NCI-H2196 (cell line): ENCODE measurements at regions not wholly inside any gene's neighbourhood (a gene's known extent, or its start where the extent isn't known, plus 50 kb on each side); places are given as distances from the start of the nearest gene placed in this dataset.
"Not testable (repeated sequence)": the region's sequence is repeated elsewhere in the genome, so short reads cannot be mapped to it uniquely, and the experiment has no call there.

Source experiments
- DNase-seq: peaks from one replicate; lab custom pipeline; 2025; ENCODE audit not compliant: unreplicated experiment; lab: John Stamatoyannopoulos, UW

DNA sequence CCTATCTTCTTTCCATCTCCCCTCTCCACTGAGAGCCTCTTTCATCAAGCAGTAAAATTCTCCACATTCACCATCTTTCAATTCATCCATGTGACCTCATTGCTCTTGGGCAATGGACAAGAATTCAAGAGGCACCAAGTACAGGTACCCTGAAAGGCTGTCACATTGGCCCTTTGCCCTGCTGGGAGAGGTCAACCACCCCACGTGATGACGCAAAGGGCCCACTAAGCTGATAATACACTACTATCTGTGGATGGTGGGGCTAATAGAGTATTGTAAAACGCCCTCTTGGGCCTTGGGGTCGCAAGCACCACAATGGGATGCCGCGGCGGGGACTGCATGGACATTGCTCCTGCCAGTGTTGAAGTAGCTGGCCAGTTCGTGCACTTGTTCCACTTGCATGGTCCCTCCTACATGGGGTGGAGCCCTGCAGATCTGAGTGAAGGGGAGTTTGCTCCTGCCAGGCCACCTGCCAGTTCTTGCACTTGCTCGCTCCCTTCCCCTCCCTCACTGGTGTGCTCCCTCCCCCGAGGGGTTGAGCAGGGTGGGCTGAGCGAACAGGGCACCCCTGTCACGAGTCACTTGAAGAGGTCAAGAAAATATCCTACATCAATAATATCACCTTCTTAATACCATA lies 1578.8 kb upstream of the RAG2 start:
- DNase-seq: no peak

DNA sequence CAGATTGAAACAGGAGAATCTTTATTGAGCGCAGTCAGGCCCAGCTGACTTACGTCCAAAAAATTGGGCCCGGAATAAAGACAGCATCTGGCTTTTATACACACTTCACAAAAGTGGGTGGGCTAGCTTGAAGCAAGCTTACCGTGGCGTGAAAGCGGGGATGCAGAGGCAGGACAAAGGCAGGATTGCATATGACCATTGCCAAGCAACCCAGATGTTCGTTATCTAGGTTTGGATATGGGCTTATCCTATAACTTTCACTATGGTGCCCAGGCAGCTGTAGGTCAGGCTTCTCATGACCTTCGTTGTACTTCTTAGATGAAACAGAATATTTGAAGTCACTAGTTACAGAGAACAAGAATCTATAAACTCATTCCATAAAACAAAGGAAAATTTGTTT lies 1575.6 kb upstream of the RAG2 start:
- DNase-seq: no peak

DNA sequence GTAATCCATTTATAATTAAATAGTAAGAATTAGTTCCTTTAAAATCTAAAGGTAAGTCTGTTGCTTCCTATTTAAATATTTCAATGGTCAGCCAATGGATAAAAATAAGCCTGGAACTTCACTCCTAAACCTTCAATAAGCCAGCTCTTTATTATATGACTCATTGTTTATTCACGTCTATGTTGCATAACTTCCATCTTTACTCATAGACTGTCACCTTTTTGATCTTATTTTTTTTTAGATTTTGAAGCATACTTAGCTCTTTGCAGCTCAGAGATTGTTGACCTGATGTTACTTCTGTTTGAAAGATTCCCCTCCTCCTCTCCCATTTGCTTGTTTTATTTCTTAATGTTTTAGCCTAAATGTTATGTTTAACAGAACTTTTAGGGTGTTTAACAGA lies 1571.2 kb upstream of the RAG2 start:
- DNase-seq: no peak

DNA sequence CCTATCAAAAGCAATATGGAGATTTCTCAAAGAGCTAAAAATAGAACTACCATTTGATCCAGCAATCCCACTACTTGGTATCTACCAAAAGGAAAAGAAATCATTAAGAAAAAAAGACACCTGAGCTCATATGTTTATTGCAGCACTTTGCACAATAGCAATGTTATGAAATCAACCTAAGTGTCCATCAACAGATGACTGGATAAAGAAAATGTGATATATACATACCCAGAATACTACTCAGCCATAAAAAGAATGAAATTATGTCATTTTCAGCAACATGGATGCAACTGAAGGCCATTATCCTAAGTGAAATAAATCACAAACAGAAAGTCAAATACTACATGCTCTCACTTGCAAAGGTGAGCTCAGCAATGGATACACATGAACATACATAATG lies 1565.5 kb upstream of the RAG2 start:
- no peak for DNase-seq

DNA sequence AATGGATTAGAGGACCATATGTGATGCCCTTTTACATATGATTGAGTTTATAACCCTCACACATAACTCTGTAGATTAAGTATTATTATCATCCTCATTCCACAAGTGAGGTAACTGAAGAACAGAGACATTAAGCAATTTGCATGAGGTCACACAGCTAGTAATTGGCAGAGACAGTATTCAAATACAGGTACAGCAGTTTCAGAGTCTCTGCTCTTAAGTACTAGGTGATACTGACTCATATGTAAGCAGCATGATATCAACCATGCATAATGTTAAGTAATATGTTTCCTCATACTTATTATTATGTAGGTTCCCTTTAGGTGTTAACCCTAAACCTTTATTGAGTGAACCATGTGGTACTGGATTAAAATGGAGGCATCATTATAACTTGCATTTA lies 1562.4 kb upstream of the RAG2 start:
- no peak for DNase-seq

DNA sequence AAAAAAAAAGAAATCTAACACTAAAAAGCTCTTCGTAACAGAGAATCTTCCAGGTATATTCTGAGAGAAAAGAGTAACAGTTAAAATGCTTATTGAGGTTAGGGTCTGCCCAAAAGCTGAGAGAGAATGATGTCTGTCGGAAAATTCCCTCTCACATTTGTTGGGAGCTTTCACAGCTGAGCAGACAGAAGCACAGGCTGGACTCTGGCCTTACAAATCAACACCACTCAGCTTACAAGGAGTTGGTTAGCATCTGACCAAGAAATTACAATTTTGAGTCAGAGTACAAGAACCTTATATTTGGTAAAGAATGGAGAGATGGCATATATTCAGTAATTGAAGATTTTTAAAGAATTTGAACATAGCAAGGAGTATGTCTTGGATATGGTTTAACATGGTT lies 1561.0 kb upstream of the RAG2 start:
- DNase-seq: no peak

DNA sequence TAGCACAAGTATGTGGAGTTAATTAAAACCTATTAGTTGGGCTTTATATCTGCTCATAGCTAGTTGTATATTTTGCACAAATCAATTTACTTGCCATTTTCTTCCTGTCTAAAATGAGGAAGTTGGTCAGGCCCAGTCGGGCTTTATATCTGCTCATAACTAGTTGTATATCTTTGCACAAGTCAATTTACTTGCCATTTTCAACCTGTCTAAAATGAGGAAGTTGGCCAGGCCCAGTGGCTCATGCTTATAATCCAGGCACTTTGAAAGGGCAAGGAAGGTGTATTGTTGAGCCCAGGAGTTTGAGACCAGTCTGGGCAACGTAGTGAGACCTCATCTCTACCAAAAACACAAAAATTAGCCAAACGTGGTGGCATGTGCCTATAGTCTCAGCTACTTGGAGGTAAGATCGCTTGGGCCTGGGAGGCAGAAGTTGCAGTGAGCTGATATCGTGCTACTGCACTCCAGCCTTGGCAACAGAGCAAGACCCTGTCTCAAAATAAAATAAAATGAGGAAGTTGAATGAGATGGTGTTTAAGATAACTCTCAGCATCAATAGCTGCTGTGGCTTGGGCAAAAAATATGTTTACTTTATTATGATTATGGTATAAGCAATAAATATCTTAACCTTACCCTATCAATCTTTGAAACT lies 1558.6 kb upstream of the RAG2 start:
- no peak for DNase-seq

DNA sequence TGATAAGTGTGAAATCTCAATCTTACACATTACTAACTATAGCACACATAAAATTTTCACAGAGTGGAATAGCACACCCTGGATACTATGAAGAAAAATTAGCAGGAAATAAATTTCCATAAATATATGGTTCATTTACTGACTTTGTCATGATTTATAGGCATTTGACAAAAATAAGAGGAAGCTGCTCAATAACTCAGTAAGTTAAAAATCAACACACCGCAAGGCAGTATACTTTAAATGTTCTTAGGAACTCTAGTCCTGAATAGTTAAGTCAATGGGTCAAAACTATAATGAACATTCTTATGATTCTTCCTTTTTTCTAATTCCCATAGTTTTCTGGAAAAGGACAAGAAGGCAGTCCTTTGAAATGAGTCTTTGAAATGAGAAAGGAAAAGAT lies 1557.8 kb upstream of the RAG2 start:
- no peak for DNase-seq

DNA sequence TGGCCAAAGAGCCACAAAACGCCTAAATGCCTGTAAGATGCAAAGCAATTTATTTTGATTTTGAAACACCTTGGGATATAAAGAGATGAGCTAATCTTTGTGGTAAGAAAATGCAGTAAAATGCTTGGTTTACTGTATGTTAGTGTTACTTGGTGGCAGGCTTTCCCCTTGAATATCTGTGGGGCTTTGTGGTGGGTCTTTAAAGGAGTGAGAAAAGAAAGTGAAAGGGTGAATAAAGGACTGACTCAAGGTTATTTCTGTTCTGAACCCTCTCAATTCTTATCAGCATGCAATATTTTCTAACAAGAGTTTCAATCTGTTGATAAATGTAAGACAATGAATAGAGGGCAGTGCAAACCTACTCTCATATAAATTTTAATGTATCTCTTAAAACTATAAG lies 1555.9 kb upstream of the RAG2 start:
- no peak for DNase-seq

DNA sequence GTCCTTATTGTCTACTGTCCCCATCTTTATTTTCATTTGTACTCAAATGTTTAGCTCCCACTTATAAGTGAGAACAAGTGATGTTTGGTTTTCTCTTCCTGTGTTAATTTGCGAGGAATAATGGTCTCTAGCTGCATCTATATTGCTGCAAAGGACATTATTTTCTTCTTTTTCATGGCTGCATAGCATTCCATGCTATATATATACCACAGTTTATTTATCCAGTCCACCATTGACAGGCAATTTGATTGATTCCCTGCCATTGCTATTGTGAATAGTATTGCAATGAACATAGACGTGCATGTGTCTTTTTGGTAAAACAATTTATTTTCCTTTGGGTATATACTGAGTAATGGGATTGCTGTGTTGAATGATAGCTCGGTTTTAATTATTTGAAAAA lies 1545.8 kb upstream of the RAG2 start:
- no peak for DNase-seq

DNA sequence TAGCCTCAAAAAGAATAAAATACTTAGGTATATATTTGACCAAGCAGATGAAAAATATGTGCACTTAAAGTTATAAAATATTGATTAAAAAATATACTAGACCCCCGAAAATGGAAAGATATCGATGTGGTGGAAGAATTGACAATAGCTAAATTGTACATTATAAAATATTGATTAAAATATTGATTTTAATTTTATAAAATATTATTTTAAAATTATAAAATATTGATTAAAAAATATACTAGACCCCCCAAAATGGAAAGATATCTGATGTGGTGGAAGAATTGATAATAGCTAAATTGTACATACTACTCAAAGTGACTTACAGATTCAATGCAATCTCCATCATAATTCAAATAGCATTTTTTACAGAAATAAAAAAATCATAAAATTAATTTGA lies 1540.9 kb upstream of the RAG2 start:
- DNase-seq: no peak

DNA sequence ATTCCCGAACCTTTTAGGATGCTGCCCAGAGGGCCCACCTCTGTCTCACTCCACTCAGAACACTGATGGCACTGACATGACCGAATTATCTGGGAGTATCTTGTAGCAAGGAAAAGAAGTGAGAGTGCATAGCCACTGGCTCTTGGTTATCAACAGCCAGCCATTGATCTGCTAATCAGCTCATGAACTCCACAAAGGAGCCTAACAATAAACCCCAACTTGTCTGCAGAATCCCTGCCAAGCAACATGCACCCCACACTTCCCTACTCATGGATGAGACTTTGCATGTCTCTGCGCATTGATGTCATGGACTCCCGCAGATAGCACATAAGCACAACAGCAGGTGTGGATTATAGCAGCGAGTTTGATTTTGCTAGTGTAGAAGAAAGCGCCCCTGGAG lies 1538.9 kb upstream of the RAG2 start:
- DNase-seq: no peak

DNA sequence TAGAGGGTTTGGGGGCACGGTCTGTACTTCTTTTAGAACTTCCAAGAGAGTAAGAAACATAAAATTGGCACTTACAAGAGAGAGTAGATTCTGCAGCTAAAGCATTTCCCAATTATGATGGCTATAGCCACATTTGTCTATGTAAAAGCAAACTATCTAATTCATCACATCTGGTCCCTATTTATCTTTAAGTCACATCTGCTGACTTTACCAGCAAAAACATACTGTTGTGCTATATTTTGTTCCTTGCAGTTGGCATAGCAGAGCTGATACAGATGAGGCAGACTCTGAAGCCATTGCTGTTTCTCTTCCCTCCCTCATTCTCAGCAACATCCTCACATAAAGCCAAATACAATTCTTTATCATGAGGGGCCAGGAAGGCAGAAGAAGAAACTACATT lies 1533.5 kb upstream of the RAG2 start:
- DNase-seq: no peak

DNA sequence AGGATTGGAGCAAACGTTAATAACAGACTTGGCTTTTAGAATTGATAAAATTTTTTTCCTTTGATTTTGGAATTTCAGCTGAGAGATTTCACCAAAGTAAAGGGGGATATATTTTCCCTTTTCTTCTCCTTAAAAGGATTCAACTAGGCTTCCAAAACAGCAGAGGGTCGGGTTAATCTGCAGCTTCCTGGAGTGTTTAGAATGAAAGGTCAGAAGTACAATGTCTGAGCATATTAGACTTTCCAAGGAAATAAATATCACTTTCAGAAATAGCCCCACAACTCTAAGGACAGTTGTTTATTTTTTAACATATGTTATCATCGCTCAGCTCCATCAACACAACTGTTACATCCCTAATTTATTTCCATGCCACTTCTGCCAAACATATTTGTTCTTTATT lies 1532.9 kb upstream of the RAG2 start:
- DNase-seq: no peak

DNA sequence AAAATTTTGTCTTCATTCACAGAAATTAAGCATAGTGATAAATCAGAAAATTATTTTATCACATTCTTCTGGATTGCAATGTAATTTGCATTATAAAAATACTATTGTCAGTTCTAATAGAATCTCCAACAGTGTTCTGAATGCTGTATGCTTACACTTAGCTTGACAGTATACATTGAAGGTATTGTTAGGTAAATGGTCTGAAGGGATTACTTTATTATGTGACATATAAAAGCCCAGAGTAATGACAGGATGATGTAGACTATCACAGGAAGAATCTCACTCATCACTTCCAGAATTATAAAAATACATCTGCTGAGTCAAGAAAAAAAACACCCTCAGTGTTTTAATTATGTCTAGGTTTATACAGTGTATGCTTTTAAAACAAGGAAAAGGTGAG lies 1532.5 kb upstream of the RAG2 start:
- no peak for DNase-seq

DNA sequence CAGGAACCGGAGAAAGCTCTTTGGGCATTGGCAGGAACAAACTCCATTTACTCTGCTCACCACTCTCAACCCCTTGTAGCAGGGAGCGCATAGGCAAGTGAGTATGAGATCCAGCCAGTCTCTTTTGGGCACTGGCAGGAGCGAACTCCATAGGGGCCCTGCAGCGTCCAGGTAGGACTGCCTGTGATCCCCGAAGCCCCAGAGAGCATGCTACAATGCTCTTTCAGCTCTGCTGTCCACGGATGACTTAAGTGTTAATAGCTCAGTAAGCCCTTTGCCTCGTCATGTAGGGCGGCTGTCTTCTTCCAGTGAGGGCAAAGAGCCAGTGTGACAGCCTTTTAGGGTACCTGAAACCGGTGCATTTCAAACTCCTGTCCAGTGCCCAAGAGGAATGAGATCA lies 1525.6 kb upstream of the RAG2 start:
- DNase-seq: no peak

DNA sequence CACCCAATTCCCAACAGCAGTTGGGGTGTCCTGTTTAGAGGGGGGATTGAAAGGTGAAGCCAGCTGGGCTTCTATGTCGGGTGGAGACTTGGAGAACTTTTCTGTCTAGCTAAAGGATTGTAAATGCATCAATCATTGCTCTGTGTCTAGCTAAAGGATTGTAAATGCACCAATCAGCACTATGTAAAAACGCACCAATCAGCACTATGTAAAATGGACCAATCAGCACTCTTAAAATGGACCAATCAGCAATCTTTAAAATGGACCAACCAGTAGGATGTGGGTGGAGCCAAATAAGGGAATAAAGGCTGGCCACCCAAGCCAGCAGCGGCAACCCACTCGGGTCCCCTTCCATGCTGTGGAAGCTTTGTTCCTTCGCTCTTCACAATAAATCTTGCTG lies 1518.6 kb upstream of the RAG2 start:
- not testable (repeated sequence) for DNase-seq

DNA sequence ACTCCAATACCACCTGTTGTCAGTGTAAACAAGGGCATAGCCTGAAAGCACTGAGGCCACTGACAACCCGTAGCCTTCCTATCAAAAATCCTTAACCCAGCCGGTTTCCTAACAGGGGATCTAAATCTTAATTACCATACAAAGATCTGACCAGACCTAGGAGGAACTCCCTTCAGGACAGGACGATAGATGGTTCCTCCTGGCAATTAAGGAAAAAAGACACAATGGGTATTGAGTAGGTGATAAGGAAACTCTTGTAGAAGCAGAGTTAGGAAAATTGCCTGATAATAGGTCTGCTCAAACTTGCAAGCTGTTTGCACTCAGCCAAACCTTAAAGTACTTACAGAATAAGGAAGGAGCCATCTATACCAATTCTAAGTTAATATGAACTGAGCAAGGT lies 1517.3 kb upstream of the RAG2 start:
- not testable (repeated sequence) for DNase-seq

DNA sequence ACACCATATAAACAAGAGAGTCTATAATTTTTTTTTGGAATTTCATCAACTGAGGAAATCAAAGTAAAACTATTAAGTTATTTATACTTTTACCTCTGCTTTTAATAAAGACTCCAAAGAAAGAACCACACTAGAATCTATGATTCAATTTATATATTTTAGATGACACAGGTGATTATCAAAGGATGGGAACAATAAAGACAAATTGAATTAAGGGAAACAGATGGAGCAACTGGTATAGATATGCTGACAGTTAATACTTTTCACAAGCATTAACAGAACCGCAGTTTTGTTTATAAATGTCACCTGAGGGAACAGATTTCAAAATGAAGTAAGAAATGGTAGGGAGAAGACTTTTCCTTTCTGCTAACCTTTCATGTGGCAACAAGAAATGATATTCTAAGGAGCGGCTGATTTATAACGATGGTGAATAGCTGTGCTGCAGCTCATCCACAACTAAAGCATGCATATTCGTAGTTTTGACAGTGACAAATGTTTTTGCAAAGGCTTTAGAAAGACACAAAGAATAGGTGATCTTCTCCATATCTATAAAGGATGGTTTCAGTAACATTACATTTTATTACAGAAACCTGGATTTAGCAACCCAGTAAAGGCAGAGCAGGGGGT lies 1502.9 kb upstream of the RAG2 start:
- no peak for DNase-seq

DNA sequence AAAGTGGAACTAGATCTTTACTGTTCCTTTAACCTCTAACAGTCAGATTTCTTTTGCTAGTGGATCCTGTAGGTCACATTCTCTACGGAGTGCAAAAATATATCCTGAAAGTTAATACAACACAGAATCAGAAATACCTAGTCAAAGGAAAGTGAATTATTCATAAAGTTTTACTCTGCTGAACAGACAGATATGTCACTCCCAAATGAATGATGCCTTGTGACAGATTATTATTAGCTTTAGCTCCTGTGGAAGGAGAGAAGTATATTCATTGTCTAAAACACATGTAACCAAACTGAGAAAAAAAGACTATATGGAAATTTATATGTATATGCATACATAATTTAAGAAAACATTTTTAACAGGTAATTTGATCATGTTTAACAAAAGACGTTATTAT lies 1497.2 kb upstream of the RAG2 start:
- DNase-seq: no peak

DNA sequence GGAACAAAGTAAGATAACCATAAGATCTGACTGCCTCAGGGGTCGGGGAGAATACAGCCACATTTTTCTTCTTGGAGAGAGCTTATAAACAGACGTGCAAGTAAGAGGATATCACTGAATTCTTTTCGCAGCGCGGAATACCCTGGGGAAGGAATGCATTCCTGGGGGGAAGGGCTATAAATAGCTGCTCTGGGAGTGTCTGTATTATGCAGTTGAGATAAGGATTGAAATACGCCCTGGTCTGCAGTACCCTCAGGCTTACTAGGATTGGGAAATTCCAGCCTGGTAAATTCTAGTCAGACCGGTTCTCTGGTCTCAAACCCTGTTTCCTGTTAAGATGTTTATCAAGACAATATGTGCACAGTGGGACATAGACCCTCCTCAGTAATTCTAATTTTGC lies 1491.7 kb upstream of the RAG2 start:
- no peak for DNase-seq

DNA sequence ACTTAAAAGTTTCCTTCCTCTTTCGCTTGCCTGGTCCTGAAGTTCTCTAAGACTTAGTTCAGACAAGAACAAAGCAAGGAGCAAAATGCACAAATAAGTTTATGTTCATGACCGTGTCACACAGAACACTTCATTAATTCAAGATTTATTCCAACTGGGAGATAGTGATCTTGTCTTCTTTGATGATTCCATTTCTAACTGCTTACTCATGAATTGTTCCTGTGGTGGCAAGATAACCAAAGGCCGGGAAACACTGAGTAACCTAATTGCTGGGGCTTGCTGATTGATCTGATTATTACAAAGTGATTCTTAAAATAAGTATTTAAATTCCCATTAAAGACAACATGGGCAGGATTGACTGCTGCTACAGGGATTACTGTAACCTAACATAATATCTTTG lies 1462.9 kb upstream of the RAG2 start:
- DNase-seq: no peak

DNA sequence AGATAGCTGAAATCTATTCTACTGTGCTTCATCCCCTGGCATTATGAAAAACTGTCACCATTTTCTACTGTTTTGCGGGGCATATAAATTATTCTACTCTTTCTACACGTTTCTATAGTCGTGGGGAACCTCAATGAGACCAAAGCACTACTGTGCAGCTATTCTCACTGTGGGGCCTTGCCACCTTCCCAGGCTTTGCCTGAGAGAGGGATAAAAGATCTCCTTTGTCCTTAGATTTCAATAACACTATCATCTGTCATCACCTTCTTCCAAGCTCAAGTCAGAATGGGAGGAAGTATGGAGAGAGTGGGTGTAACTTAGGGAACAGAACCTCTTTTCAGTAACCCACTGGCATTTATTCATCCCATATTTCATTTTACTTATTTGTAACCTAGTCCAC lies 1462.1 kb upstream of the RAG2 start:
- DNase-seq: no peak
